SK-N-DZ (cell line): ENCODE measurements at regions not wholly inside any gene's neighbourhood (a gene's known extent, or its start where the extent isn't known, plus 50 kb on each side); places are given as distances from the start of the nearest gene placed in this dataset.

Source experiments
- DNase-seq: peaks from one replicate; pipeline ENCODE4 v3.0.0-alpha.2; 2015; ENCODE audit warnings: low spot score

- no peak for DNase-seq
These were observed 63.5 kb upstream of the ASCC3 start for GRCh38 chr6:100944644-100945043.

DNA sequence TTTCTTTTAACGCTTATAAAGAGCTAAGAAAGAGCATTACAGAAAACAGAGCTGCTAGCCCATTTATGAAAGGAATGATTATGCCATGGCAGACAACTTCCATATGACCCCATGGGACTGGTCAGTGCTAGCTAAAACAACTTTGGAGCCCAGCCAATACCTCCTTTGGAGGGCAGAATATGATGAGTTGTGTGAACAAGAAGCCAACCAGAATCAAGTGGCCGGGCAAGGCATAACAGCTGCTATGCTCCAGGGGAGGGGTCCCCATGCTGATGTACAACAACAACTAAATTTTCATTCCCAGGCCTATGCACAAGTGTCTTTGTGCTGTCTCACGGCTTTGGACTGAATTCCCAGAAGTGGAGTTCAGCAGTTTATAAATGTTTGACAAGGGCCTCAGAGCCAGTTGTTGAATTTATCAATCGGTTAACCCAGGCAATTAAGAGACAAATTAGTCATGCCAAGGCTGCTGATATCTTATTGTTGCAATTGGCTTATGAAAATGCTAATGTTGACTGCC lies 65.0 kb upstream of the ASCC3 start:
- DNase-seq, result no peak

DNA sequence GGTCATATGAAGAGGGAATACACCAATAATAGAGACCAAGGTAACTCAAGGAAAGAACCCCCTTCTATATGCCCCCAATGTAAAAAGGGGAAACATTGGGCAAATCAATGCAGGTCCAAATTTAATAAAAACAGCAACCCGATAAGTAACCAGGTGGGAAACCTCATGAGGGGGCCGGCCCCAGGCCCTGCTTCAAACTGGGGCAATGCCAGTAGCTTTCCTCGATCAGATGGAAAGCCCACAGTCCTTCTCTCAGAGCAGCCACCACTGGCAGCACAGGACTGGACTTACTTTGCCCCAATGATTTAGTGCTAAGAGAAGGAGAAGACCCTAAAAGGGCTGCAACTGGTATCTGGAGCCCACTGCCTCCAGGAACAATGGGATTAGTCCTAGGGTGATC lies 65.6 kb upstream of the ASCC3 start:
- DNase-seq, result no peak

DNA sequence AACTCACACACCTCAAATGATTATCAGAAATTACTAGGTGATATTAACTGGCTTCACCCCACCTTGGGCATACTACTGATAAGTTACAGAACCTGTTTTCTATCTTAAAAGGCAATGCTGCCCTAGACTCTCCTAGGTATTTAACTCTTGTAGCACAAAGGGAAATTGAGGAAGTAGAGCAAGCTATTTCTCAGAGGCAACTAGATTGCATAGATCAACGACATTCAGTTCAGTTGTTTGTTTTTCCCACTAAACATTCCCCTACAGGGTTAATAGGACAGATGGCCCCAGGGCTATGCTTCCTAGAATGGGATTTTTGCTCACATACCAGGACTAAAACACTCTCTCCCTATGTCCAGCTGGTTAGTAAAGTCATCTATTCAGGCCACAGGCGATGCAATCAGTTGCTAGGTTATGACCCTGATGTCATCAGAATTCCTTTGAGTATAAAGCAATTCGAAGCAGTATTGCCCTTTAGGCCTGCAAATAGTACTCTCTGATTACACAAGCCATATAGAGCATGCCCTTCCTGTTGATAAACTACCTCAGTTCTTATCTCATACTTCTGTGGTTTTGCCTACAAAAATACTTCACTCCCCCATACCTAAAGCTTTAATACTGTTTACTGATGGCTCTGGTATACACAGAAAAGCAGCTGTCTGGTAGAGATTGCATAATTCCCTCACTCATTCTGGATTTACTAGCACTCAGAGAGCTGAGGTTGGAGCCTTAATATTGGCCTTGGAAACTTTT lies 67.4 kb upstream of the ASCC3 start:
- DNase-seq, result no peak

- no peak for DNase-seq
These were observed 70.9 kb upstream of the ASCC3 start for GRCh38 chr6:100952006-100952405.

- no peak for DNase-seq
These were observed 78.2 kb upstream of the ASCC3 start for GRCh38 chr6:100959280-100959679.

DNA sequence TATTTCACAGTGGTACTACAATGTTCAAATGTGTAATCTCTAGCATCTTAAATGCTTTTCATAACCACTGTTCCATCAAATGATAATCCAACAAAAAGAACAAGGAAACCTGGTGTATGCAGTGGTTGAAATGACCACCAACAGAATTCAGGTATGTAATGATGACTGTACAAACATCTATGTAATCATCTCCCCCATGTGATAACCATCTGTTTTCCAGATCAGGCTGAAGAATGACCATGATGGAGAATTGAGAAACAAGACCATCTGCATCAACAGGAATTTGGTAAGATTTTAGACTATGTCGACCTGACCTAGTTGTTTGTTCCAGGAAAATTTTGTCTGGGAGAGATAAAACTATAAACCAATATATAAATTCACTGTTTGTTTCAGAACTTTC lies 81.3 kb upstream of the ASCC3 start:
- DNase-seq, result no peak

DNA sequence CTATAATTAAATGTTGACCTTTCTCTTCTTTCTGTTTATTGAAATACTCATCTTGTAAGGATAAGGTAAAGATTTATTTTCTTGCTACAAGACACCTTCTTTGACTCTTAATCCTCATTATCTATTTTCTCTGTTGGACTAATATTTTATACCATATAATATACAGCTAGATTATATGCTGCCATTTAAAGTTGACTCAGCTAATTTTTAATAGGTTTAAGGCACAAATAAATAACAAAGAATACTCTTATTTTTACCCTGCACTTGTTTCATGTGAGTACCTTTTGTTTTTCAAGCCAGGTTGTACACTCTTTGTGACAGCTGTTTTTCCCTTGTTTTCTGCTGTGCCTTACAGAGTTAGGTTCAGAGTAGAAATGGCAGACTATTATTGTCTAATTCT lies 83.9 kb upstream of the ASCC3 start:
- DNase-seq, result no peak

DNA sequence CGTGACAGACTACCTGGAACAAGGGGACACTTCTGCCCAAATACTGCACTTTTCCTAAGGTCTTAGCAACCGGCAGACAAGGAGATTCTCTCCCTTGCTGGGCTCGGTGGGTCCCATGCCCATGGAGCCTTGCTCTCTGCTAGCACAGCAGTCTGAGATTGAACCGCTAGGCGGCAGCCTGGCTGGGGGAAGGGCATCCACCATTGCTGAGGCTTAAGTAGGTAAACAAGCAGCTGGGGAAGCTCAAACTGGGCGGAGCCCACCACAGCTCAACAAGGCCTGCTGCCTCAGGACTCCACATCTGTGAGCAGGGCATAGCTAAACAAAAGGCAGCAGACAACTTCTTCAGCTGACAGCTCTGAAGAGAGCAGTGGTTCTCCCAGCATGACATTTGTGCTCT lies 87.8 kb upstream of the ASCC3 start:
- peak; percentile 5 for DNase-seq

GRCh38 chr6:100979267-100979666 lies 98.1 kb upstream of the ASCC3 start:
- DNase-seq, result no peak

GRCh38 chr6:100980949-100981348 lies 99.8 kb upstream of the ASCC3 start:
- DNase-seq, result no peak

- no peak for DNase-seq
These were observed 105.8 kb upstream of the ASCC3 start for GRCh38 chr6:100986921-100987320.

DNA sequence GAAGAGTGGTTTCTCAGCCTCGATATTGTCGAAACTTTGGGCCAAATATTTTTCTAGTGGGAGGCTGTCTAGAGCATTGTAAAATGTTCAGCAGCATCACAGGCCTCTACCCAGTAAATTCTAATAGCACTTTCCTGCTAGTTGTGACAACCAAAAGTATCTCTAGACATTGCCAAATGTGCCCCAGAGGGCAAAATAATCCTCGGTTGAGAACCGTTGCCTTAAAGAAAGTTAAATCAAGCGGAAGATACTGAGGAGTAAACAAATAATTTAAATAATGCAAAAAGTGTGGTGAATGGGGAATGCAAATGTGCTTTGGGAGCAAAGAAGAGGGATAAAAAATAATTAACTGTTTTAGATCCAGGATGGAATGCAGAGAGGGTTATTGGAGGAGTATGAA lies 106.4 kb upstream of the ASCC3 start:
- DNase-seq, result no peak

DNA sequence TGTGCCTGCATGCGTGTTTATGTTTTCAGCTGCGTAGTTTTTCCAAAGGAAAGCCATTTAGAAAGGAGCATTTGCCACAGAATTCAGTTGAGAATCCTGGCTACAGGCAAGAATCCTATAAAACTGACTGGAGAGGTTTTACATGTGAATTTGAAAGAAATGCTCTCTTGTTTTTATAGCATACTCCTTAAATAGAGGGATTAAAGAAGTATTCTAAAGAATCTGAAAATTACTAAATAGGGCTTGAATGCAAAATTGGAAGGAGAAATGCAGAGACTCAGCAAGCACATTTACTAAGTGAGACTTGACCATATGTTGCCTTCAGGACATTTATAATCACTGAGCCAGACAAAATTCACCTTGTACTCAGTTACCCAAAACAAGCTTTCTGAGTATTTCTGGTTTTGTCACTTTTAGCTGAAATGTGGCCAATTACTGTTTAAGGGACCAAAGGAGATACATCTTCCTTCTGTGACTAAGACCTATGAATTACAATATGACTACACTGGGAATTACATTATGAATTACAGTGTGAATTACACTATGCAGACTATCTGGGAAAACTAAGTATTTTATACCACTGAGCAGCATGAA lies 107.4 kb upstream of the ASCC3 start:
- DNase-seq, result no peak

- no peak for DNase-seq
These were observed 108.9 kb upstream of the ASCC3 start for GRCh38 chr6:100990070-100990469.

GRCh38 chr6:100996409-100996808 lies 115.3 kb upstream of the ASCC3 start:
- DNase-seq, result no peak

DNA sequence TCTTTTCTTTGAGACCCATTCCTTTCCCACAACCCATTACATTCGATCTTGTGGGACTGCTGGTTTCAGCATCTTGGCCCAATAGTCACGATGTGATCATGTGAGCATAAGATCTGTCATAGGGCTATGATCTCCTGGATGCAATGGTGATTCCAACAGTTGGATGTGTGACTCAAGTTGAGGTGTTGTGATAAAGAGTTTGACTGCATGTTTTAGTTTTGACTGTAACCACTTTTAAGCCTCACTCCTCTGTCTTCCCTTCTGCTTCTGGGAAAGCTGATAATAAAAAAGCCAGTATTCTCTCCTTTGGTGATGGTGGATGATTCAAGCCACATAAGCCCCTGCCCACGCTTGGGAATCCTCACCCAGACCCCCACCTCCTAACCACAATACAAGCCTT lies 117.0 kb upstream of the ASCC3 start:
- no peak for DNase-seq

DNA sequence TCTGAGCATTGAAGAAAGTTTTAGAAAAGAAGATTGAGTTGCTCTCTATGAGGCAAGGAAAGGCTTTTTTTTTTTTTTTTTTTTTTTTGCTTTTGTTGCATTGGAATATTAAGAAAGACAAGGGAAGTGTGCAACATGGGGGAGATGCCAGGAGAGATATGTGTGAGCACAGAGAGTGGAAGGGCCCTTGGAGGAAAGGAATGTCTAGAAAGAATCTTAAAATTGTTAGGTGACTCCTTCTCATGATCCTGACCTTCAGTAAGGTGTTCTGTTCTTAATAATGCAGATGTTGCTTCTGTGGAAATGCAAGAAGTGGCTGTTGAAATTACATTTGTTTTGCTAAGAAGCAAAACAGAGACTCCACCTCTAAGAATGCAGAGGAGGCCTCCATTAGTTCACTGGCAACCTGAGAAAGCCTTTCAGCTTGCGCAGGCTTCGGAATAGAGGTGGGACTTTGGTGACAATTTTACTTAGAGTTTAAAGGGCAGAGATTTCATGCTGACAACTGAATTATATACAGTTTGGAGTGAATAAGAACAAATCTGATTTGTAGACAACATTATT lies 118.0 kb upstream of the ASCC3 start:
- no peak for DNase-seq

GRCh38 chr6:101000341-101000740 lies 119.2 kb upstream of the ASCC3 start:
- DNase-seq, result no peak

- DNase-seq, result no peak
These were observed 119.9 kb upstream of the ASCC3 start for GRCh38 chr6:101001012-101001411.

GRCh38 chr6:101001607-101002006 lies 120.5 kb upstream of the ASCC3 start:
- DNase-seq, result no peak

DNA sequence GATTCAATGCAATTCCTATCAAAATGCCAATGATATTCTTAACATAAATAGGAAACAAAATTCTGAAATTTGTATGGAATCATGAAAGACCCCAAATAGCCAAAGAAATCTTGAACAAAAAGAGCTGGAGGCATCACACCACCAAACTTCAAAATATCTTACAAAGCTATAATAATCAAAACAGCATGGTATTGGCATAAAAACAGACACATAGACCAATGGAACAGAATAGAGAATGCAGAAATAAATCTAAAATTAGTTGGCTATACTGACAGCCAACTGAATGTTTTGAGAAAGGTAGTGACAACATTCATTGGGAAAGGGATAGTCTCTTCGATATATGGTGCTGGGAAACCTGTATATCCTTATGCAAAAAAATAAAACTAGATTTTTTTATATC lies 121.9 kb upstream of the ASCC3 start:
- no peak for DNase-seq

DNA sequence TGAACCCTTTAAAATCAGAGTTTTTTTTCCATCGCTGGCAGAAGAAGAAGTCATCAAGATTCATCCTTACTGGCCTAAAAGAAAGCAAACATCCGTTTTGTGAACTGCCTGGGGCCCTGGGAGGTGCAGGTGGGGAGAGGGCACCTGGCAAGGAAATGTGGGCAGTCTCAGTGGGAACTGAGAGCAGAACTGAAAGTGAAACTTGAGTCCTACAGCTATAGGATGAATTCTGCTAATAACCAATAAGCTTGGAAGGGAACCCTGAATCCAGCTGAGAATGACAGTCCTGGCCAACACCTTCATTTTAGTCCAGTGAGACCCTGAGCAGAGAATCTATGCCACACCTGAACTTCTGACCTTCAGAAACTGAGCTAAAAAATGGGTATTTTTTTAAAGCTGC lies 130.1 kb upstream of the ASCC3 start:
- DNase-seq, result no peak
